Natural killer cell (primary cell): ENCODE measurements at regions not wholly inside any gene's neighbourhood (a gene's known extent, or its start where the extent isn't known, plus 50 kb on each side); places are given as distances from the start of the nearest gene placed in this dataset.

Source experiments
- ATAC-seq, 3 donors: fragments of 150-1000 bp in 2 of 3; fragments of 200-7000 bp in 1 of 3; cut with Tn5 transposase; 1 replicate in 1 of 3; 2 replicates in 2 of 3; pipeline ENCODE4 v1.10.0; 2021; ENCODE audit warnings: mild to moderate bottlenecking in 2 of 3, moderate library complexity in 2 of 3
- DNase-seq, 2 donors: peaks; one replicate each; pipeline versions ENCODE4 v3.0.0 to v3.0.0-alpha.2; 2013 to 2021; ENCODE audit warnings: mixed read lengths in 1 of 2
- H3K27ac ChIP-seq: one replicate; pipeline ENCODE4 v1.5.1; 2013; ENCODE audit warnings: mild to moderate bottlenecking, low read length
- H3K27me3 ChIP-seq: one replicate; pipeline ENCODE4 v1.6.1; 2013; ENCODE audit warnings: low read length; ENCODE audit not compliant: control insufficient read depth, insufficient read depth
- H3K36me3 ChIP-seq: one replicate; pipeline ENCODE4 v1.6.1; 2013; ENCODE audit warnings: low read length; ENCODE audit not compliant: control insufficient read depth, insufficient read depth
- H3K4me1 ChIP-seq: one replicate; pipeline ENCODE4 v1.6.1; 2013; ENCODE audit warnings: low read length; ENCODE audit not compliant: control insufficient read depth, insufficient read depth
- H3K4me3 ChIP-seq: one replicate; pipeline ENCODE4 v1.5.1; 2013; ENCODE audit warnings: low read length
- H3K9me3 ChIP-seq: one replicate; pipeline ENCODE4 v1.6.1; 2013; ENCODE audit warnings: low read length; ENCODE audit not compliant: control insufficient read depth, insufficient read depth
- H3K27ac Mint-ChIP-seq, 2 donors: one replicate each; pipeline ENCODE4 v1.8.0; 2022; ENCODE audit warnings: mild to moderate bottlenecking in 2 of 2, mixed read lengths in 2 of 2, moderate library complexity in 1 of 2
- H3K27me3 Mint-ChIP-seq, 2 donors: one replicate each; pipeline ENCODE4 v1.8.0; 2022; ENCODE audit warnings: low read depth in 2 of 2, mixed read lengths in 2 of 2
- H3K36me3 Mint-ChIP-seq: one replicate; pipeline ENCODE4 v1.8.0; 2022; ENCODE audit warnings: mixed read lengths
- H3K4me1 Mint-ChIP-seq, 2 donors: one replicate each; pipeline ENCODE4 v1.8.0; 2022; ENCODE audit warnings: mixed read lengths in 2 of 2
- H3K4me3 Mint-ChIP-seq: one replicate; pipeline ENCODE4 v1.8.0; 2022; ENCODE audit warnings: mild to moderate bottlenecking, moderate library complexity, mixed read lengths
- H3K9me3 Mint-ChIP-seq, 2 donors: one replicate each; pipeline ENCODE4 v1.8.0; 2022; ENCODE audit warnings: mixed read lengths in 2 of 2
- CTCF ChIP-seq: fragments of 200-600 bp; IDR thresholded peaks from one replicate; pipeline ENCODE4 v1.8.0; 2022; ENCODE audit warnings: antibody characterized with exemption
- WGBS: methylation state at CpG from one replicate; pipeline ENCODE4 v1.1.7; 2013; ENCODE audit warnings: missing lambda C conversion rate; ENCODE audit not compliant: insufficient coverage; 5-methylcytosine and 5-hydroxymethylcytosine counted together
- intact Hi-C: fragments of 100-400 bp; cut with micrococcal nuclease; formaldehyde crosslinking; loops from one replicate; pipeline ENCODE4 v1.14.2; 2022

- Mint-ChIP-seq H3K27ac (no peak overlapping the region), H3K9me3 (no peaks in the 10 kb centered on the region), H3K4me3 (no peak overlapping the region), H3K27me3 (peaks cover 5 to 7% of the 10 kb centered on the region in 2 donors), H3K4me1 (no peaks in the 10 kb centered on the region), H3K36me3 (no peaks in the 10 kb centered on the region)
- no peak overlapping the region for H3K27ac ChIP-seq
- DNase-seq (no peak), ATAC-seq (no peak)
- TF ChIP-seq CTCF: no peak
- H3K4me1 ChIP-seq: no peaks in the 10 kb centered on the region
- H3K36me3 ChIP-seq: no peaks in the 10 kb centered on the region
- intact Hi-C loops: no loop called here
- 86% methylated on average over 1 of the region's 1 CpG for WGBS
- no peaks in the 10 kb centered on the region for H3K9me3 ChIP-seq
- H3K27me3 ChIP-seq: no peaks in the 10 kb centered on the region
- H3K4me3 ChIP-seq: no peak overlapping the region
Observed at GRCh38 chr2:29987146-29987545, 65.8 kb upstream of the ALK start.

GRCh38 chr2:29990129-29990528 is 68.7 kb upstream of the ALK start:
- H3K27me3 ChIP-seq: no peaks in the 10 kb centered on the region
- TF ChIP-seq CTCF: no peak
- H3K4me1 Mint-ChIP-seq: no peaks in the 10 kb centered on the region
- H3K36me3 Mint-ChIP-seq: no peaks in the 10 kb centered on the region
- ATAC-seq (no peak), DNase-seq (no peak)
- WGBS: 83% methylated on average over 4 of the region's 4 CpGs
- H3K27me3 Mint-ChIP-seq: peaks cover 5 to 6% of the 10 kb centered on the region in 2 donors
- intact Hi-C loops: no loop called here
- no peak overlapping the region for H3K4me3 Mint-ChIP-seq
- H3K4me1 ChIP-seq: no peaks in the 10 kb centered on the region
- H3K4me3 ChIP-seq: no peak overlapping the region
- H3K9me3 ChIP-seq: no peaks in the 10 kb centered on the region
- H3K36me3 ChIP-seq: no peaks in the 10 kb centered on the region
- H3K27ac Mint-ChIP-seq: no peak overlapping the region
- no peak overlapping the region for H3K27ac ChIP-seq
- no peaks in the 10 kb centered on the region for H3K9me3 Mint-ChIP-seq

- TF ChIP-seq CTCF: no peak
- Mint-ChIP-seq H3K27me3 (peaks cover 6 to 14% of the 10 kb centered on the region in 2 donors), H3K36me3 (no peaks in the 10 kb centered on the region), H3K4me1 (no peaks in the 10 kb centered on the region), H3K9me3 (no peaks in the 10 kb centered on the region), H3K4me3 (no peak overlapping the region), H3K27ac (no peak overlapping the region)
- Histone ChIP-seq H3K36me3 (no peaks in the 10 kb centered on the region), H3K4me3 (no peak overlapping the region), H3K27ac (no peak overlapping the region), H3K4me1 (no peaks in the 10 kb centered on the region), H3K27me3 (no peaks in the 10 kb centered on the region), H3K9me3 (no peaks in the 10 kb centered on the region)
- intact Hi-C loops: no loop called here
- DNase-seq: no peak
- WGBS: 86% methylated on average over 3 of the region's 3 CpGs
- no peak for ATAC-seq
Observed at GRCh38 chr2:29991086-29991485, 69.7 kb upstream of the ALK start.

GRCh38 chr2:29995241-29995640 is 73.9 kb upstream of the ALK start:
- no peak overlapping the region for H3K27ac ChIP-seq
- no peaks in the 10 kb centered on the region for H3K9me3 ChIP-seq
- Mint-ChIP-seq H3K4me1 (no peaks in the 10 kb centered on the region), H3K9me3 (peaks cover 0 to 2% of the 10 kb centered on the region in 2 donors), H3K27ac (no peak overlapping the region), H3K36me3 (peaks cover 14% of the 10 kb centered on the region), H3K27me3 (peaks cover 14 to 51% of the 10 kb centered on the region in 2 donors), H3K4me3 (no peak overlapping the region)
- no peak for DNase-seq
- no peak overlapping the region for H3K4me3 ChIP-seq
- no peak for TF ChIP-seq CTCF
- 40% methylated on average over 1 of the region's 1 CpG for WGBS
- no peaks in the 10 kb centered on the region for H3K4me1 ChIP-seq
- no peak for ATAC-seq
- intact Hi-C loops: no loop called here
- peaks cover 2% of the 10 kb centered on the region for H3K27me3 ChIP-seq
- H3K36me3 ChIP-seq: no peaks in the 10 kb centered on the region
